ENCODE measurements at regions not wholly inside any gene's neighbourhood (a gene's known extent, or its start where the extent isn't known, plus 50 kb on each side); places are given as distances from the start of the nearest gene placed in this dataset.

GRCh38 chr13:73738626-73739025 is 395.6 kb downstream of the KLF12 start:
- POLR2A ChIA-PET: no interaction called here
- no peak for TF ChIP-seq CTCF (IDR thresholded peaks at IDR 0.05; ENCODE audit: insufficient read depth, low read depth, low read length)
- CTCF ChIA-PET: no interaction called here
- Histone ChIP-seq H3K36me3 (ENCODE audit: control insufficient read depth, insufficient read depth, low read length) (no peaks in the 10 kb centered on the region), H3K4me3 (ENCODE audit: low read depth, low read length) (no peak overlapping the region), H3K27me3 (ENCODE audit: control insufficient read depth, insufficient read depth, low read length) (no peaks in the 10 kb centered on the region)
- no peak for DNase-seq (ENCODE audit: low read depth)

GRCh38 chr13:73737214-73737613 is 397.0 kb downstream of the KLF12 start:
- H3K4me3 ChIP-seq (ENCODE audit: low read depth, low read length): no peak overlapping the region
- no peak for DNase-seq (ENCODE audit: low read depth)
- H3K27me3 ChIP-seq (ENCODE audit: control insufficient read depth, insufficient read depth, low read length): no peaks in the 10 kb centered on the region
- H3K36me3 ChIP-seq (ENCODE audit: control insufficient read depth, insufficient read depth, low read length): no peaks in the 10 kb centered on the region
- no peak for TF ChIP-seq CTCF (IDR thresholded peaks at IDR 0.05; ENCODE audit: insufficient read depth, low read depth, low read length)
- CTCF ChIA-PET: interaction anchor here (0.6 to 0.7 kb wide), 3 partner anchors 11 to 35 kb away, joined by 3 read pairs; no protein-coding TSS in a partner anchor
- POLR2A ChIA-PET: interaction anchor here (0.6 kb wide), 1 partner anchor 30 kb away, joined by 7 read pairs; no protein-coding TSS in a partner anchor

GRCh38 chr13:73733706-73734105 is 400.5 kb downstream of the KLF12 start:
- Histone ChIP-seq H3K4me3 (ENCODE audit: low read depth, low read length) (no peak overlapping the region), H3K36me3 (ENCODE audit: control insufficient read depth, insufficient read depth, low read length) (no peaks in the 10 kb centered on the region), H3K27me3 (ENCODE audit: control insufficient read depth, insufficient read depth, low read length) (no peaks in the 10 kb centered on the region)
- DNase-seq (ENCODE audit: low read depth): no peak
- no peak for TF ChIP-seq CTCF (IDR thresholded peaks at IDR 0.05; ENCODE audit: insufficient read depth, low read depth, low read length)
- POLR2A ChIA-PET: no interaction called here
- CTCF ChIA-PET: no interaction called here

- POLR2A ChIA-PET: no interaction called here
- TF ChIP-seq CTCF (IDR thresholded peaks at IDR 0.05; ENCODE audit: insufficient read depth, low read depth, low read length): no peak
- no peak for DNase-seq (ENCODE audit: low read depth)
- H3K27me3 ChIP-seq (ENCODE audit: control insufficient read depth, insufficient read depth, low read length): no peaks in the 10 kb centered on the region
- no peaks in the 10 kb centered on the region for H3K36me3 ChIP-seq (ENCODE audit: control insufficient read depth, insufficient read depth, low read length)
- CTCF ChIA-PET: no interaction called here
- H3K4me3 ChIP-seq (ENCODE audit: low read depth, low read length): no peak overlapping the region
Observed at GRCh38 chr13:73732350-73732749, 401.9 kb downstream of the KLF12 start.

- H3K27me3 ChIP-seq (ENCODE audit: control insufficient read depth, insufficient read depth, low read length): no peaks in the 10 kb centered on the region
- H3K36me3 ChIP-seq (ENCODE audit: control insufficient read depth, insufficient read depth, low read length): no peaks in the 10 kb centered on the region
- DNase-seq (ENCODE audit: low read depth): no peak
- POLR2A ChIA-PET: interaction anchor here (0.7 kb wide), 1 partner anchor 1520 kb away, joined by 9 read pairs; no protein-coding TSS in a partner anchor
- no peak for TF ChIP-seq CTCF (IDR thresholded peaks at IDR 0.05; ENCODE audit: insufficient read depth, low read depth, low read length)
- H3K4me3 ChIP-seq (ENCODE audit: low read depth, low read length): no peak overlapping the region
- CTCF ChIA-PET: interaction anchor here (1.6 kb wide), 1 partner anchor 9 kb away, joined by 6 read pairs; no protein-coding TSS in a partner anchor
Observed at GRCh38 chr13:73731564-73731963, 402.6 kb downstream of the KLF12 start.
